ENCODE measurements at regions not wholly inside any gene's neighbourhood (a gene's known extent, or its start where the extent isn't known, plus 50 kb on each side); places are given as distances from the start of the nearest gene placed in this dataset.

DNA sequence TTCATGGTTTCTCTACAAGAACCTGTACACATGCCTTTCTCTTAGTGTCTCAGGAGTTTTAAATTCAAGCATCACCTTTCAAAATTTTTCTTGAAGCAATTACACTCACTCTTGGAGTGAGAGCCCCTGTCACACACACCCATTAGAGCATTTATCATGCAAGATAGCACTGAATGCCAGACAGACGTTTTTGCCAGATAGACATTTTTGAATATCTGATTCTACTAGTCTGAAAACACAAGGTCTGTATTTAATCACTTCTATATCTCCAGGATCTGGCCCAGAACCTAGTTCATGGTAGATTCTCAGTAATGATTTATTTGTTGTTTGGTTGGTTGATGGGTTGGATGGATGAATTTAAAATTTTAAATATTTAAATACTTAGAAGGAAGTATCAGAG lies 60.9 kb upstream of the PDE1C start:
- Histone ChIP-seq H3K9ac (no peak overlapping the region), H3K4me3 (no peak overlapping the region)
- TF ChIP-seq Cebpa-rat (IDR thresholded peaks at IDR 0.05): no peak

DNA sequence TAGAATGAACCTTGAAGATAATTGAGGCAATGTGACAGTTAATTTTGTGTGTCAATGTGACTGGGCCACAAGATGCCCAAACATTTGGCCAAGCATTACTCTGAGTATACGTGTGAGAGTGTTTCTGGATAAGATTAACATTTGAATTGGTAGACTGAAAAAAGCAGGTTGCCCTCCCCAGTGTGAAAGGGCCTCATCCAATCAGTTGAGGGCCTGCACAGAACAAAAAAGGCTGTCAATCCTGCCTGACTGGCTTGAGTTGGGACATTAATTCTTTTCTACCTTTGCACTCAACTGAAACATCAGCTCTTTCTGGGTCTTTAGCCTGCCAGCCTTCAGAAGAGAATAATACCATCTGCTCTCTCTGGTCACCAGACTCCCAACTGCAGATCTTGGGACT lies 56.6 kb upstream of the PDE1C start:
- TF ChIP-seq Cebpa-rat (IDR thresholded peaks at IDR 0.05): no peak

More for the DNA sequence above, 60.9 kb upstream of the PDE1C start:
- Histone ChIP-seq H3K36me3 (no peaks in the 10 kb centered on the region), H3K4me1 (no peaks in the 10 kb centered on the region), H3K4me2 (no peak overlapping the region), H3K9me3 (replicated peaks in 1 of 11) (peaks cover 4 to 27% (median 17%) of the 10 kb centered on the region in 11 experiments; a peak in 17 of 22 replicates), H4K20me1 (no peaks in the 10 kb centered on the region), H3K27ac (no peak overlapping the region), H3K27me3 (no peaks in the 10 kb centered on the region)

More for the DNA sequence above, 56.6 kb upstream of the PDE1C start:
- H3K9me3 ChIP-seq (replicated peaks in 1 of 11): peaks cover 8 to 33% (median 13%) of the 10 kb centered on the region in 11 experiments; a peak in 21 of 22 replicates
- H3K27ac ChIP-seq: no peak overlapping the region
- no peak overlapping the region for H3K9ac ChIP-seq
- H3K36me3 ChIP-seq: no peaks in the 10 kb centered on the region
- H3K4me1 ChIP-seq: no peaks in the 10 kb centered on the region
- no peak overlapping the region for H3K4me2 ChIP-seq
- H3K27me3 ChIP-seq: no peaks in the 10 kb centered on the region
- no peaks in the 10 kb centered on the region for H4K20me1 ChIP-seq
- H3K4me3 ChIP-seq: no peak overlapping the region

Measured in BLaER1 treated with 17β-estradiol and CSF1 and Interleukin-3, amounts not matched to agents 10 nM and 100 nM (cell line).